ENCODE measurements at regions not wholly inside any gene's neighbourhood (a gene's known extent, or its start where the extent isn't known, plus 50 kb on each side); places are given as distances from the start of the nearest gene placed in this dataset.
"Not testable (repeated sequence)": the region's sequence is repeated elsewhere in the genome, so short reads cannot be mapped to it uniquely, and the experiment has no call there.

- H3K9me3 Mint-ChIP-seq (ENCODE audit: insufficient read depth), result peaks cover 11% of the 10 kb centered on the region
- peaks cover 71% of the 10 kb centered on the region for H3K4me1 Mint-ChIP-seq (ENCODE audit: low read depth)
- H3K27me3 Mint-ChIP-seq (ENCODE audit: low read depth), result no peaks in the 10 kb centered on the region
- peak; percentile 57 for DNase-seq
- peak overlapping the region; percentile 19 for H3K4me3 Mint-ChIP-seq
- H3K36me3 Mint-ChIP-seq (ENCODE audit: low read depth), result peaks cover 14% of the 10 kb centered on the region
- peak overlapping the region; percentile 81 for H3K27ac Mint-ChIP-seq
- POLR2A ChIA-PET, result interaction anchor here (0.7 to 4.1 kb wide), 8 partner anchors 13 to 67 kb away, joined by 3 to 41 read pairs (median 6); partner anchors contain the start of genes HBS1L and MYB
- peak; percentile 79 for ATAC-seq
- CTCF ChIA-PET, result interaction anchor here (0.7 to 8.9 kb wide), 15 partner anchors 9 to 337 kb away, joined by 3 to 65 read pairs (median 4); no protein-coding TSS in a partner anchor
Observed at GRCh38 chr6:135114355-135115145, 59.9 kb upstream of the HBS1L start.

- peak overlapping the region; percentile 19 for H3K4me3 Mint-ChIP-seq
Observed at GRCh38 chr6:135113860-135114259, 59.2 kb upstream of the HBS1L start.

DNA sequence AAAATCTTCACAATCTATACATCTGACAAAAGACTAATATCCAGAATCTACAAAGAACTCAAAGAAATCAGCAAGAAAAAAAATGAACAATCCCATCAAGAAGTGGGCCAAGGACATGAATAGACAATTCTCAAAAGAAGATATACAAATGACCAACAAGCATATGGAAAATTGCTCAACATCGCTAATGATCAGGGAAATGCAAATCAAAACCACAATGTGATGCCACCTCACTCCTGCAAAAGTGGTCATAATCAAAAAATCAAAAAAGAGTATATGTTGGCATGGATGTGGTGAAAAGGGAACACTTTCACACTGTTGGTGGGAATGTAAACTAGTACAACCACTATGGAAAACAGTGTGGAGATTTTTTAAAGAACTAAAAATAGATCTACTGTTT is 58.3 kb upstream of the HBS1L start:
- H3K27me3 Mint-ChIP-seq (ENCODE audit: low read depth), result not testable (repeated sequence)
- peaks cover 11% of the 10 kb centered on the region for H3K9me3 Mint-ChIP-seq (ENCODE audit: insufficient read depth)

More at GRCh38 chr6:135113860-135114259, 59.2 kb upstream of the HBS1L start:
- Mint-ChIP-seq H3K9me3 (ENCODE audit: insufficient read depth) (peaks cover 11% of the 10 kb centered on the region), H3K27ac (peak overlapping the region; percentile 81), H3K4me1 (ENCODE audit: low read depth) (peaks cover 71% of the 10 kb centered on the region), H3K27me3 (ENCODE audit: low read depth) (no peaks in the 10 kb centered on the region), H3K36me3 (ENCODE audit: low read depth) (peaks cover 14% of the 10 kb centered on the region)
- DNase-seq, result no peak
- ATAC-seq, result no peak
- ChIA-PET CTCF (interaction anchor here (0.7 to 8.9 kb wide), 6 partner anchors 9 to 29 kb away, joined by 3 to 65 read pairs (median 8); no protein-coding TSS in a partner anchor), POLR2A (interaction anchor here (1.0 to 4.1 kb wide), 5 partner anchors 15 to 68 kb away, joined by 5 to 41 read pairs (median 10); partner anchors contain the start of genes HBS1L and MYB)

GRCh38 chr6:135110261-135110781 is 55.7 kb upstream of the HBS1L start:
- peaks cover 16% of the 10 kb centered on the region for H3K36me3 Mint-ChIP-seq (ENCODE audit: low read depth)
- CTCF ChIA-PET, result interaction anchor here (1.5 kb wide), 1 partner anchor 24 kb away, joined by 5 read pairs; no protein-coding TSS in a partner anchor
- ATAC-seq, result not testable (repeated sequence)

More for the DNA sequence above, 58.3 kb upstream of the HBS1L start:
- POLR2A ChIA-PET, H3K27ac Mint-ChIP-seq, DNase-seq, ATAC-seq, H3K4me3 Mint-ChIP-seq, CTCF ChIA-PET: not testable (repeated sequence)
- Mint-ChIP-seq H3K4me1 (ENCODE audit: low read depth) (peaks cover 65% of the 10 kb centered on the region), H3K36me3 (ENCODE audit: low read depth) (peaks cover 14% of the 10 kb centered on the region)

GRCh38 chr6:135109761-135110160 is 55.1 kb upstream of the HBS1L start:
- DNase-seq (no peak), ATAC-seq (no peak)
- Mint-ChIP-seq H3K4me1 (ENCODE audit: low read depth) (peaks cover 40% of the 10 kb centered on the region), H3K9me3 (ENCODE audit: insufficient read depth) (peaks cover 16% of the 10 kb centered on the region), H3K36me3 (ENCODE audit: low read depth) (peaks cover 16% of the 10 kb centered on the region), H3K4me3 (no peak overlapping the region), H3K27ac (no peak overlapping the region), H3K27me3 (ENCODE audit: low read depth) (no peaks in the 10 kb centered on the region)
- ChIA-PET POLR2A (no interaction called here), CTCF (interaction anchor here (0.5 to 1.5 kb wide), 2 partner anchors 22 to 23 kb away, joined by 3 to 5 read pairs; no protein-coding TSS in a partner anchor)

More at GRCh38 chr6:135110261-135110781, 55.7 kb upstream of the HBS1L start:
- H3K27me3 Mint-ChIP-seq (ENCODE audit: low read depth); POLR2A ChIA-PET; H3K4me3 Mint-ChIP-seq; H3K27ac Mint-ChIP-seq; DNase-seq: not testable (repeated sequence)
- Mint-ChIP-seq H3K4me1 (ENCODE audit: low read depth) (peaks cover 40% of the 10 kb centered on the region), H3K9me3 (ENCODE audit: insufficient read depth) (peaks cover 16% of the 10 kb centered on the region)

GRCh38 chr6:135108692-135109091 is 54.1 kb upstream of the HBS1L start:
- peaks cover 16% of the 10 kb centered on the region for H3K9me3 Mint-ChIP-seq (ENCODE audit: insufficient read depth)
- H3K27me3 Mint-ChIP-seq (ENCODE audit: low read depth), result no peaks in the 10 kb centered on the region
- DNase-seq, result no peak
- no peak for ATAC-seq
- H3K4me1 Mint-ChIP-seq (ENCODE audit: low read depth), result peaks cover 41% of the 10 kb centered on the region
- peaks cover 16% of the 10 kb centered on the region for H3K36me3 Mint-ChIP-seq (ENCODE audit: low read depth)
- POLR2A ChIA-PET, result interaction anchor here (1.0 kb wide), 2 partner anchors 14 to 21 kb away, joined by 3 to 4 read pairs; no protein-coding TSS in a partner anchor
- H3K27ac Mint-ChIP-seq, result no peak overlapping the region
- no peak overlapping the region for H3K4me3 Mint-ChIP-seq
- CTCF ChIA-PET, result interaction anchor here (0.6 to 1.1 kb wide), 2 partner anchors 12 to 57 kb away, joined by 3 read pairs; no protein-coding TSS in a partner anchor

DNA sequence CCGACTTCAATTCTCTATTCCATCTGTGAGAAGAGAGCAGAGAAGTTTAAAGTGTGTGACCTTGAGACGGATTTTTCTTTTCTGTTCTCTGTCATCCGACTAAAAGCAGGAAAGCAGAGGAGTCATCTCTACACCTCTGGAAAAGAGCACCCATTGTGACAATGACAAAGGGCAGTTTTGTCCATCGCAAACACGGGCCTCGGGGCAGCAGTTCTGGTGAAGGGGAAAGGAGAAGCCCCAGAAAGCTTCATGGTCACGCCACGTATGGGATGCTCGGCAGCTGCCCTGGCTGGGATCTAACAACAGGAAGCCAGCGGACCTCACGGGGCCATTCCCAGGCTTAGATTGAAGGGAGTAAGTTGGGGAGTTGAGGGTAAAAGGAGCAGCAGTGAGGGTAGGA is 52.0 kb upstream of the HBS1L start:
- ATAC-seq, result no peak
- Mint-ChIP-seq H3K4me3 (no peak overlapping the region), H3K27me3 (ENCODE audit: low read depth) (no peaks in the 10 kb centered on the region), H3K27ac (no peak overlapping the region), H3K9me3 (ENCODE audit: insufficient read depth) (peaks cover 9% of the 10 kb centered on the region), H3K4me1 (ENCODE audit: low read depth) (peaks cover 42% of the 10 kb centered on the region), H3K36me3 (ENCODE audit: low read depth) (peaks cover 4% of the 10 kb centered on the region)
- POLR2A ChIA-PET, result no interaction called here
- CTCF ChIA-PET, result no interaction called here
- no peak for DNase-seq

DNA sequence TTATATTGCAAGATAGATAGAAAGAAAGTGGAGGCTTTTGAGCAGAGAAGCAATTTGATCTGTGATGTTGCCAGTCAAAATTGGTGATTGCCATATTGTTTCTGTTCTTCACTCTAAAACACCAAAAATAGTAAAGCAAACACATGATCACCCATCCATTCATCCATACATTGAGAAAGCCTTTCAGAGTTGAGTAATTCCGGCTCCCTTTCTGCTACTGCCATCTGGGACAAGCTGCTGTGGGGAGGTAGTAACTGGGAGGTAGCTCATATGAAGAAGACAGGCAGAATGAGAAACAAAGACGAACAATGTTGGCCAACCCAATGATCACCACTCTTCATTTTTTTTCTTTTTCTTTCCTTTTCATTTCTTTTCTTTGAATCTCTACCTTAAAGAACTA is 51.1 kb upstream of the HBS1L start:
- DNase-seq (no peak), ATAC-seq (no peak)
- CTCF ChIA-PET, result interaction anchor here (0.9 to 1.5 kb wide), 5 partner anchors 9 to 39 kb away, joined by 3 to 9 read pairs (median 3); no protein-coding TSS in a partner anchor
- peaks cover 5% of the 10 kb centered on the region for H3K36me3 Mint-ChIP-seq (ENCODE audit: low read depth)
- H3K27me3 Mint-ChIP-seq (ENCODE audit: low read depth), result no peaks in the 10 kb centered on the region
- H3K9me3 Mint-ChIP-seq (ENCODE audit: insufficient read depth), result peaks cover 5% of the 10 kb centered on the region
- H3K27ac Mint-ChIP-seq, result no peak overlapping the region
- POLR2A ChIA-PET, result interaction anchor here (0.6 to 1.1 kb wide), 2 partner anchors 51 to 1115 kb away, joined by 3 to 6 read pairs; partner anchors contain the start of gene HBS1L
- H3K4me3 Mint-ChIP-seq, result no peak overlapping the region
- peaks cover 45% of the 10 kb centered on the region for H3K4me1 Mint-ChIP-seq (ENCODE audit: low read depth)

GRCh38 chr6:135105299-135105698 is 50.7 kb upstream of the HBS1L start:
- POLR2A ChIA-PET, result interaction anchor here (0.6 to 1.1 kb wide), 2 partner anchors 51 to 1115 kb away, joined by 3 to 6 read pairs; partner anchors contain the start of gene HBS1L
- DNase-seq (no peak), ATAC-seq (no peak)
- no peak overlapping the region for H3K27ac Mint-ChIP-seq
- H3K36me3 Mint-ChIP-seq (ENCODE audit: low read depth), result peaks cover 5% of the 10 kb centered on the region
- no peak overlapping the region for H3K4me3 Mint-ChIP-seq
- no peaks in the 10 kb centered on the region for H3K27me3 Mint-ChIP-seq (ENCODE audit: low read depth)
- peaks cover 6% of the 10 kb centered on the region for H3K9me3 Mint-ChIP-seq (ENCODE audit: insufficient read depth)
- CTCF ChIA-PET, result interaction anchor here (0.5 to 1.5 kb wide), 7 partner anchors 9 to 39 kb away, joined by 3 to 9 read pairs (median 3); no protein-coding TSS in a partner anchor
- peaks cover 42% of the 10 kb centered on the region for H3K4me1 Mint-ChIP-seq (ENCODE audit: low read depth)
